Hippocampal formation (tissue), 2 donors: ENCODE measurements at regions not wholly inside any gene's neighbourhood (a gene's known extent, or its start where the extent isn't known, plus 50 kb on each side); places are given as distances from the start of the nearest gene placed in this dataset.

Experiments
- DNase-seq, 2 donors: peaks; one replicate each; lab custom pipeline; 2025; lab: John Stamatoyannopoulos, UW

DNA sequence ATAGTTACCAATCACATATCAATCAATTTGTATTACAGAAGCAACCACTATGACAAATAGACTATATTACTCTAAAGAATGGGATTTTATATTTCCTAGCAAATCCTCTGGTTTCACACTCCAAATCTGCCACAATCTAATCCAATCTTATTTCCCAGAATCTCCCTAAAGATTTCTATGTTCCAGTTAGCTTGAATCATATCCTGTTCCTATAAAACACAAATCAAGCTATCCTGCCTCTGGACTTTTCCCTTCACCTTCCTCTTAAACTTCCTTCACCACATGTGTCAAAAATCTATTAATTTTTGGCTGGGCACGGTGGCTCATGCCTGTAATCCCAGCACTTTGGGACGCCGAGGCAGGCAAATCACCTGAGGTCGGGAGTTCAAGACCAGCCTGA, 50.0 kb downstream of the PIK3C2A start:
- no peak for DNase-seq

DNA sequence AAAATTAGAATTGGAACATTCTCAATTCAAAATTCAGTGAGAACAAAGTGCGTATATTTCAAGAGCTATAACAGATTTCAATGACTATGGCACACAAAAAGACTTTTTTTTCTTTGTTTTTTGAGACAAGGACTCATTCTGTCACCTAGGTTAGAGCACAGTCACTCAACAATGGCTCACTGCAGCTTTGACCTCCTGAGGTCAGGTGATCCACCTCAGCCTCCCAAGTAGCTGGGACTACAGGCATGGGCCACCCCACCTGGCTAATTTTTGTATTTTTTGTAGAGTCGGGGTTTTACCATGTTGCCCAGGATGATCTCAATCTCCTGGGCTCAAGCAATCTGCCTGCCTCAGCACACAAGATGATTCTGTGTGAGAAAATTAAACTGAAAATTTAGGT, 51.5 kb downstream of the PIK3C2A start:
- no peak for DNase-seq

DNA sequence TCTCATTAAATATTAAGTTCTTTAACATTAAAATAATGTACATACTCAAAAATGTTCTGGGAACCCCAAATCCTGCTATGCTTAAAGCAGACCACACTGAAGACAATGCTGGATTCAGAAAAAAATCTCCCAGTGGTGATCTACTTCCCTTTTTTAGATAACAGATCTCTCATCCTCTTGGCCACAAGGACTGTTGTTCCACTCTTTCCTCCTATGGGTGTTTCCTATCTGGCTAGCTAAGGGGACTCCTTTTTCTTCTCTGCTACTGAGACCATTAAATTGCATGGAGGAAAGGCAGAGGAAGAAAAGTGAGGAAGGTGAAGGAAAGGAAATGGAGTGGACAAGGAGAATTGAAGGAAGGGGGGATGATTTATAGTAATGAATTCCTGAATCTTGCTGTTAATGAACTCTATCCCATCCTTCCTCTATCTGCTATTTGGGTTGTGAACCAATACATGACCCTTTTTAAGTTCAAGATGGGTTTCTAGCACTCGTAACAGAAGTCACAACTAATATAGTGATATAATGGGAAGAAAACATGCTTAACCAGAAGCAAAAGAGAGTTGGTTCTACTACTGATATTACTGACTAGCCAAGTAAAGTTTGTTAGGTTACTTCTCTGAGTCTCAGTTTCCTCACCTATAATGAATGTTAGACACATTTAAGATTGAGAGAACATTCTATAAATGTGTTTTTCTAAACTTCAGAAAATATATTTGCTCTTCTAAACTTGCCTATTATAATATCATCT, 53.2 kb downstream of the PIK3C2A start:
- DNase-seq = no peak

DNA sequence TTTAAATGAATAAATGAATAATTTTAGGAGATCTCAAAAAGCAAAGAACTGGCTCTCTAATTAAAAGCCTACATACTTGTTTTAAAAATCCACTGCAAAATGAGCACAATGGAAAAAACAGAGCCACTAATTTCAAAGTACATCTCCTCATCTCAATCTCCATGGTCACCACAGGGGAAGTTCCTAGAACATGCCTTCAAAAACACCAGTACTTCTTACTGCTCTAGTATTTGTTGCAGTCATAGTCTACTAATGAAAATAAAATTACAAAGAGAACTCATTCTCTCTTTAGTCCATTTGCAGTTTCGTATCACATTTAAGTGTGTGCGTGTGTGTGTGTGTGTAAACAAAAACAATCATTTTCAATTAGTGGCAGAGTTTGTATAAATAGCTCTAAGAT, 54.0 kb downstream of the PIK3C2A start:
- no peak for DNase-seq

DNA sequence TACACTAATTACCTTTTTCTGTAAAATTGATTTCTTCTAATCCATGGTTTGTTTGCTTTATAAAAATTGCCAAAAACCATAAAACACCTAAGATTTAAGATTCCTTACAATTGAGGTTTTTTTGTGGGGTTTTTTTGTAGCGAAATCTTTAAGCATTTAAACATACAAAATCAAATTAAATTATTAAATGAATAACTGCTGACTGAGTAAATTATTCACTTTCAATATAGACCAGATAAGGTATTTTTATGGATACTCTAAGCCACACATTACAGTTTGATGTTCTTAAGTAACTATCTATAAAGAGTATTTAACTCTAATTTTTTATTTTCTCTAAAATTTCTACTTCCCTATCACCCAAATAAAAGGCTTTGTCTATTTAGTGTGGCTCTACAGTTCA, 55.5 kb downstream of the PIK3C2A start:
- no peak for DNase-seq

DNA sequence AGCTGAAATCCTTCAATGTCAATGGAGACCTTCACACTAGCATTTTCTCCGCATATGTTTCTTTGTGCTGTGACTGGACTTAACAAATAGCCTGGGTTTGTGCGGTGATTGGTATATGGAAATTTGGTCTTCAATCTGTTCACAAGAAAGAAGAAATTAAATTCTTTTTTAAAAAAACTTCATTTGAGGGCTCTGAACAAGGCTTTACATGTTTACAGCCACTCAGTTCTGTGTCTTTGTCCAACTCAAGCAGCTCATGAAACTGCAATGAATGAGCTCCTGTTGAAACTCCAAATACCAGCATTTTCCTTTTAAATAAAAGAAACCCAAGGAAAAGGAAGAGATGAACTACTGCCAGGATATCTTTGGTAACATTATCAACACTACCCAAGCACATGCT, 57.3 kb downstream of the PIK3C2A start:
- peak in 1 of 2 donors; percentile 36 for DNase-seq

DNA sequence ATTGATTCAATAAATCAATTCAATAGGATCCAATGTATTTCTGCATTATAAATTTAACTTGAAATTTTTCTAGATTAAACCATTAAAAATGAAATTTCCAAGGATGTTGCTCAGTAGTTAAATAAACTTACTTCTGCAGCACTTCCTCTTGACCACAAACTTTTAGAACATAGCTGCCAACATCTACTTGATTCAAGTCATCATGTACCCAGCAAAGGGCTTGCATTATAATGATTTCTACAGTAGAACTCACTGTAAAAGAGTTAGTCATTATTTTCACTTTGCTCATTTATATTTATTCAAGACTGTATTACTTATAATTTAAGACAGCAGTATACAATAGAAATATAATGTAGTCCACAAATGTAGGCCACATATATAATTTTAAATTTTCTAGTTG, 59.2 kb downstream of the PIK3C2A start:
- no peak for DNase-seq

DNA sequence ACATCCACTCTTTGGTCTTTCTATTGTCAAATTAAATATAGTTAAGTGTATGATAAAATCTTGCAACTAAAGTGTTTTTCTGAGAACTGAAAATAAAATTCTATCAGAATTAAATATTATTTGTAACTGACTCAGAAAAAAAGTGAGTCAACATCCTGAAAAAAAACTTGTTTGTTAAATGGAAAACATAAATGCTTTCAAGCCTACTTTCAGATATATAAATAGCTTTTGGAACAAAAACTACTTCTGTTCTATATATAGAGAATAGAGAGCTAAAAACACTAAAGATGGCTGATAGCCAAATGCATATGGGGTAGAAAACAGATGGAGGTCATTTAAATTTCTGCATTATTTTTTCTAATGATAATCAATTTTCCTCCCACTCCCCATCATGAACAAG, 61.8 kb downstream of the PIK3C2A start:
- DNase-seq = no peak

DNA sequence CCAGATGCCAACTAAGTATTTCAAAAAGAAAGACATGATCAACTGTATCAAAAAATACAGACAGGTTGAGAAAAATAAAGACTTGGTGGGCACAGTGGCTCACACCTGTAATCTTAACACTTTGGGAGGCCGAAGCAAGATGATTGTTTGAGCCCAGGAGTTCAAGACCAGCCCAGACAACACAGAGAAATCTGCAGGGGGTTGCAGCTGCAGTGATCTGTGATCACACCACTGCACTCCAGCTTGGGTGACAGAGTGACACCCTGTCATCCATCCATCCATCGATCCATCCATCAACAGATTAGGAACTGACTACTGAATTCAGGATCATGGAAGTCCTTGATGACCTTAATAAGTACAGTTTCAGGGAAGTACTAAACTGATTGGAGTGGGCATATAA, 65.0 kb upstream of the RPS13 start:
- DNase-seq = no peak

DNA sequence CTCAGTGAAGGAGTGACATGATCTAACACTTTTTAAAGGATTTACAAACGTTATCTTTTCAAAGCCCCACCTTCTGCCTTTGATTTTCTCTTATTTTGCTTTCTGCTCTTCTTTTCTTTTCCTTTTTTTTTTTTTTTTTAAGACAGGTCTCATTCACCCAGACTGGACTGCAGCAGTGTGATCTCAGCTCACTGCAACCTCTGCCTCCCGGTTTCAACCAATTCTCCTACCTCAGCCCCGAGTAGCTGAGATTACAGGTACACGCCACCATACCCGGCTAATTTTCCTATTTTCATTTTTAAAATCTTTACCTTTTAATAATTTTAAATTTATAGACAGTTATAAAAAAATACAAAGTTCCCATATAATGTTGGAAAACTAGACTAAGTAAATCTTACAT, 63.7 kb upstream of the RPS13 start:
- no peak for DNase-seq

DNA sequence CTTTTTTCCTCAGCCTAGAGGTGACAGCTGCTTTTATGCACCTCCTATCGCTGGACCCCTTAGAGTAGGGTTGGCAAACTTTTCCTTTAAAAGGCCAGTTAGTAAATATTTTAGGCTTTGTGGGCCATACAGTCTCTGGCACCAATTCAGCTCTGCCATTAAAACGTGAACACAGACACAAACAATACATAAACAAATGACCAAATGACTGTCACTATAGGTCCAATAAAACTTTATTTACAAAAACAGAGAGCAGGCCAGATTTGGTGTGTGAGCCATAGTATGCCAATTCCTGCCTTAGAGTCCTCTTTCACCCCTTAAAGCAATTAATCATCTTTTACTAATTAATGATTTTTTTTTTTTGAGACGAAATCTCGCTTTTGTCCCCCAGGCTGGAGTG, 61.1 kb upstream of the RPS13 start:
- no peak for DNase-seq

DNA sequence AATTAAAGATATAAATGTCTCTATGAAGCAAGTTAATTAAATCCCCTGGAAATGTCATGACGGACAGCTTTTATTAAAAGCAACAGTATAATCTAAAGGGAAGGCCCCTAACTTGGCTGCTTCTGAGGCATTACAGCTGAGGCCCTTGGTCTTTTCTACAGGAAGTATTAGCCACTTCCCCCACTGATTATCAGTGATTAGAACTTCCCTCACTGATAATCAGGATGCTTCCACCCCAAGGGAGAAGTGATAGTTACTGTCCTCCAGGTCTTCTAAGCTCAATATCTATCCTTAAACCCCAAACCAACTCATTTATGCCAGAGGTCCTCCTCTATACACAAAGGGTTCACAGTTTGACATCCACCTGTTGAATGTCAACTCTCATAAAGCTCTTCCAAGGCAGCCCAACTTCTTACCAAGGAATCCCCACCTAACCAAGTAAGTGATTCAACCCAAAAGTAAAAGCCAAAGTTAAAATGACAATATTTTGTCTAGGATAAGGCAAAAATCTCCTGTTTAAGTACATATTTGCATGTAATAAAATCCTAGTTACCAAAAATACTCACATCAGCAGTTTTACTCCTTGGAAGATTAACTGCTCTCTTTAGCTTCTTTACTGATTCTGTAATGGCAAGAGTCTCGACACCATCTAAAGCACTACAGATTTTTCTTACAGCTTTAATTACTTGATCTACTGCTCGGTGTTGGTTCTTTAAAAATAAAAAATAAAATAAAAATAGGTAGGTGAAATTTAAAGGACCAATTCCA, 58.6 kb upstream of the RPS13 start:
- DNase-seq = no peak

DNA sequence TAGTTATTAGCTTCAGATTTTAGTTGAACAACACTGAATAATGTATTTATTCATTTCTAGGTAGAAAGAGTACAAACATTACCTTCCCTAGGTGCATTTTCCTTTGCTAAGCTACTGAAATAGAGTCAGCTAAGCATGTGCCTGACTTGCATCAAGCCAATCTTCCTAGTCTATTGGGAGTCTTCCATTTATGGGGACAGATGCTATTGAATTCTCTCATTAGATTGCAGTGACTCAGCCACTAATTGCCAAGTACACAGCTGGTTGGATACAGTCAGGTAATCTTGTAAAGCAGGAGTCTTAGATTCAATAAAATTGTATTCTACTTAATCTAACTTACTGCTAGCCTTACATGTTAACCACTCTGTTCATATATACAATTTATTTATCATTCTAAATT, 55.2 kb upstream of the RPS13 start:
- no peak for DNase-seq

DNA sequence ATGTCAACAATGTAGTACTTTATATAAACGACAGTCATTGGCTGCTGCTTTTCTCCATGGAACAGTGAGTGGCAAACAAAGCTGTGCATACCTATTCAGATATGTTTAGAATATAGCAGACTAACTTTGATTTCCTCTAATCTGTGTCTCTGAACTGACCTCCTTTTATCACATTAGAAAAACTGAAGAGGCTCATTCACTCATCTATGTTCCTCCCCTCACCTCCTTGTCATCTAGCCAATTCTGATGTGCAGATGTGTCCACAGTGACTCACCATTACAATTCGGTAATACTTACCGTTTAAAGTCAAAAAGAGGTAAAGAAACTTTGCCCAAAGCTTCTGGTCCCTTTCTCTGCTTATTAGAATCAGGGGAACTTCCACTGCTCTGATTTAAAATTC, 51.5 kb upstream of the RPS13 start:
- DNase-seq = no peak
